Testis (tissue), 2 donors: ENCODE measurements at regions not wholly inside any gene's neighbourhood (a gene's known extent, or its start where the extent isn't known, plus 50 kb on each side); places are given as distances from the start of the nearest gene placed in this dataset.

ENCODE experiments used
- CTCF ChIP-seq, 3 experiments: fragments of 450-650 bp in 2 of 3; fragments of 200-600 bp in 1 of 3; sonication (generic) in 1 of 3; IDR thresholded peaks; one replicate each; pipeline ENCODE4 v1.5.1; 2016 to 2019; ENCODE audit warnings: antibody characterized with exemption in 3 of 3, mild to moderate bottlenecking in 2 of 3, moderate library complexity in 1 of 3
- POLR2A ChIP-seq: fragments of 450-650 bp; IDR thresholded peaks from one replicate; pipeline ENCODE4 v1.6.1; 2017; ENCODE audit warnings: antibody characterized with exemption, mild to moderate bottlenecking, moderate library complexity

- TF ChIP-seq CTCF (IDR thresholded peaks at IDR 0.05) (no peak), POLR2A (no peak)
These were observed 101.4 kb downstream of the RBFOX3 start for GRCh38 chr17:79509490-79509889.
